ENCODE measurements at regions not wholly inside any gene's neighbourhood (a gene's known extent, or its start where the extent isn't known, plus 50 kb on each side); places are given as distances from the start of the nearest gene placed in this dataset.

DNA sequence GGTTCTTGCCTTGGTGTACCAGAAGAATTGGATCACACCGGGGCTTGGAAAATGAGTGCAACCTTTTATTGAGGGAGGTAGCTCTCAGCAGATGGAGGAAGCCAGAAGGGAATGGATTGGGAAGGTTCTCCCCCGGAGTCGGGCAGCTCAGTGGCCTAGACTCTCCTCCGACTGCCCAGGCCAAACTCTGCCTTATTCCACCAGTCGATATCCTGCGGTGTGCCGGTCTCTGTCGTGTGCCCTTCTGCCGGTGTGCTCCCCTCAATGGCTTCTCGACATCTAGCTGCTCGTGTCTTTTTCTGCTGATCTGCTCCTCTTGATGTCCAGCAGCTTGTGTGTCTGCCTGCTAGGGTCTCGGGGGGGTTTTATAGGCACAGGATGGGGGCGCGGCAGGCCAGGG lies 87.4 kb upstream of the CCL21 start:
- H3K4me3 ChIP-seq (ENCODE audit: low read length): no peak overlapping the region
- DNase-seq (ENCODE audit: low read depth): no peak
- TF ChIP-seq, protein P1, sequence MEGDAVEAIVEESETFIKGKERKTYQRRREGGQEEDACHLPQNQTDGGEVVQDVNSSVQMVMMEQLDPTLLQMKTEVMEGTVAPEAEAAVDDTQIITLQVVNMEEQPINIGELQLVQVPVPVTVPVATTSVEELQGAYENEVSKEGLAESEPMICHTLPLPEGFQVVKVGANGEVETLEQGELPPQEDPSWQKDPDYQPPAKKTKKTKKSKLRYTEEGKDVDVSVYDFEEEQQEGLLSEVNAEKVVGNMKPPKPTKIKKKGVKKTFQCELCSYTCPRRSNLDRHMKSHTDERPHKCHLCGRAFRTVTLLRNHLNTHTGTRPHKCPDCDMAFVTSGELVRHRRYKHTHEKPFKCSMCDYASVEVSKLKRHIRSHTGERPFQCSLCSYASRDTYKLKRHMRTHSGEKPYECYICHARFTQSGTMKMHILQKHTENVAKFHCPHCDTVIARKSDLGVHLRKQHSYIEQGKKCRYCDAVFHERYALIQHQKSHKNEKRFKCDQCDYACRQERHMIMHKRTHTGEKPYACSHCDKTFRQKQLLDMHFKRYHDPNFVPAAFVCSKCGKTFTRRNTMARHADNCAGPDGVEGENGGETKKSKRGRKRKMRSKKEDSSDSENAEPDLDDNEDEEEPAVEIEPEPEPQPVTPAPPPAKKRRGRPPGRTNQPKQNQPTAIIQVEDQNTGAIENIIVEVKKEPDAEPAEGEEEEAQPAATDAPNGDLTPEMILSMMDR (IDR thresholded peaks at IDR 0.05; ENCODE audit: insufficient read depth, low read depth, low read length, missing control alignments): no peak

DNA sequence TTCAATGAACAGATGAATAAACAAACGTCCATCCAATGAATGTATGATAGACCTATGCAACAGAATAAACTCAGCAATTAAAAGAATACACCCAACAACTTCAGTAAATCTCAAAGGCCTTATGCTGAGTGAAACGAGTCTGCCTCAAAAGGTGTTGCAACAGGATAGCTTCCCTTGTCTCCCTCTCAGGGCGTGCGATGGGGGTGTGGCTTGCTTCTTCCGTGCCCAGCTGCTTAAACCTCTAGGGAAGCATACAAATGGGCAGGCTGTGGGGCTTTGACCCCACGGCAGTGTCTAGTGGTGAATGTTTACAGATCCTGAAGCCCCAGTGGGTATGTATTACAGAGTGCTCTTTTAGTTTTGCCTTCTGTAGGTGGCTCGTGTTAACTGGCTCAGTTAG lies 87.0 kb upstream of the CCL21 start:
- H3K4me3 ChIP-seq (ENCODE audit: low read length): no peak overlapping the region
- TF ChIP-seq, protein P1 (IDR thresholded peaks at IDR 0.05; ENCODE audit: insufficient read depth, low read depth, low read length, missing control alignments): no peak
- peak; percentile 59 for DNase-seq (ENCODE audit: low read depth)

DNA sequence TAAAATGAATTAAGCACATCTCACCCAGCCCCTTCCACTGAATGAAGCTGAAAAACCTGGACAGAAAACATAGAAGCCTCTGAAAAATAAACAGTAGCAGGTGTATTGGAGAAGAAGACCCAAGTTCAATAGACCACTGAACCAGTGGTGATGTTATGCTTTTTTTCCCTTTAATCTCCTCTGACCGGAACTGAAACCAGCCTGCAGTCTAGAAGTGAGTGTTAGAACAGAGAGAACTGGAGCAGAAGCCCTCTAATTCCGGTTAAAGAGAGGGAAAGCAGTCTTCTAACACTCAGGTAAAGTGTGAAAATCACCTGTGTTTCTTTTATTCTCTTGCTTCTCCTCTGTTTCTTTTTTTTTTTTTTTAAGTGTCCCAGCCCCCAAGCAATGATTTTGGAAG lies 83.5 kb upstream of the CCL21 start:
- TF ChIP-seq, protein P1 (IDR thresholded peaks at IDR 0.05; ENCODE audit: insufficient read depth, low read depth, low read length, missing control alignments): no peak
- DNase-seq (ENCODE audit: low read depth): no peak
- no peak overlapping the region for H3K4me3 ChIP-seq (ENCODE audit: low read length)

DNA sequence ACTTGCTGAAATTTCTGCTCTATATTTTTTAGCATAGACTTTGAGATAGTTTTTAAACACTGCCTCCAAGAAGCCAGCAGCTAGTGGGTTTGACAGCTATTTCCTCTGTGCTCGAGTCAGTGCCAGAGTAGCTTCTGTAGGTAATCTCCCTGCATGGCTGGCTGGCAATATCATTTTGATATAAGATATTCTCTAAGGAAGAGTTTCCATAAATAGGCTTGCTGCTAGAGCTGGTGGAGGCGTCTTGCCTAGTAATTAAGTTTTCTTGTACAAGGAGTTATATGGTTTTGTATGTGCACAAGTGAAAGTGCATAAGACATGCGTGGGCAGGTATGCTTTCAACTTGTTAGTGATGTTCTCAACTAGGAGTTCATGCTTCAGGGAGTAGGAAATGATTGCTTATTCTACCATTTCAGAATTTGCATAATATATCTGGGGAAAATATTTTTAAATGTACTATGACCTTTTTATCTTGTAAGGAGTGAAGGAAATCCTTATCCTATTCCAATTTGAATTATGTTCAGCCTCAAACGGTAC lies 74.1 kb upstream of the CCL21 start:
- DNase-seq (ENCODE audit: low read depth): no peak
- TF ChIP-seq, protein P1 (IDR thresholded peaks at IDR 0.05; ENCODE audit: insufficient read depth, low read depth, low read length, missing control alignments): no peak
- H3K4me3 ChIP-seq (ENCODE audit: low read length): no peak overlapping the region

DNA sequence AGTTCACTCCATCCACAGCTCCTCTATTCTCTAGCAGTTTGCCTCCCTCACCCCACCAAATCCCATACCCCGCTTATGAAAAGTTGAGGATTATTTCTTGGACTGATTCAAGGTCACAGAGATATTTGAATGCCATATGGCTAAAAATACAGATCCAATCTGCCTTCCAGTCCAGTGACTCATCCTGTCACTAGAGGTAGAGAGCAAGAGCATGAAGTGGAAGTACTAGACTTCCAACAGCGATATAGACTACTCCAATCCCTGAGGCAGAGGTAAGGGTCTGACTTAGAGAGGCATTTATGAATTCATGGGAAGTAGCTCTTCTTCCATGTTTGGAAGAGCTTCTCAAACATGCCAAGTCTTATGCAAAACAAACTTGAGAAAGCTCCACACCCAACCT lies 72.4 kb upstream of the CCL21 start:
- TF ChIP-seq, protein P1 (IDR thresholded peaks at IDR 0.05; ENCODE audit: insufficient read depth, low read depth, low read length, missing control alignments): no peak
- no peak overlapping the region for H3K4me3 ChIP-seq (ENCODE audit: low read length)
- no peak for DNase-seq (ENCODE audit: low read depth)

DNA sequence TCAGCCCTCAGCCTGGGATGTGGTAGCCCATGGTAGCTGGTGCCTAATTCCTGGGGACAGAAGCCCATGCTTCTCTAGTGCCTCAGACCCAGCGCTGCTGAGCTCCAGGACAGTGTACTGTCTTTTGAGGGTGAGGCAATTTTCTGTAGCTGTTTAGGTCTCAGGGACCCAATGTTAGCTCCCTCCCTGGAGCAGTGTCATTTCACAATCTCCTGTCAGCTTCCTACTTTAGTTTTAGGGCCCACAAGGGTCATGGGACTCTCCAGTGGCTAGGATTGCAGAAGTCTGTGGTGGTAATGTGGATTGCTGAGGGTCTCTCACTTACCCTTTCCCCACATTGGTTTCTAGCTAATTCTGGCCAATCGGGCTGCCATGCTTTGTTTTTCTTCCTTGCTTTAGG lies 67.7 kb upstream of the CCL21 start:
- TF ChIP-seq, protein P1 (IDR thresholded peaks at IDR 0.05; ENCODE audit: insufficient read depth, low read depth, low read length, missing control alignments): no peak
- H3K4me3 ChIP-seq (ENCODE audit: low read length): no peak overlapping the region
- no peak for DNase-seq (ENCODE audit: low read depth)

DNA sequence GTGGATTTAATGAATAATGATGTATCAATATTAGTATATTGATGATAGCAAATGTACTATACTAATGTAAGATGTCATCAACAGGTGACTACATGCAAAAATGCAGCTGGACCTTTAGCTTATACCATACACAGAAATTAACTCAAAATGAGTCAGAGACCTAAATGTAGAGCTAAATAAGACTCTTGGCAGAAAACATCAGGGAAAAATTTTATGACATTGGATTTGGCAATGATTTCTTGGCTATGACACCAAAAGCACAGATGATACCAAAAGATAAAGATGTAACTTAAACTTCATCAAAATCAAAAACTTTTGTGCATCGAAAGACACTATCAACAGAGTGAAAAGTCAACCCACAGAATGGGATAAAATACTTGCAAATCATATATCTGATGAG lies 64.0 kb upstream of the CCL21 start:
- DNase-seq (ENCODE audit: low read depth): no peak
- TF ChIP-seq, protein P1 (IDR thresholded peaks at IDR 0.05; ENCODE audit: insufficient read depth, low read depth, low read length, missing control alignments): no peak
- no peak overlapping the region for H3K4me3 ChIP-seq (ENCODE audit: low read length)
